ENCODE measurements at regions not wholly inside any gene's neighbourhood (a gene's known extent, or its start where the extent isn't known, plus 50 kb on each side); places are given as distances from the start of the nearest gene placed in this dataset.

DNA sequence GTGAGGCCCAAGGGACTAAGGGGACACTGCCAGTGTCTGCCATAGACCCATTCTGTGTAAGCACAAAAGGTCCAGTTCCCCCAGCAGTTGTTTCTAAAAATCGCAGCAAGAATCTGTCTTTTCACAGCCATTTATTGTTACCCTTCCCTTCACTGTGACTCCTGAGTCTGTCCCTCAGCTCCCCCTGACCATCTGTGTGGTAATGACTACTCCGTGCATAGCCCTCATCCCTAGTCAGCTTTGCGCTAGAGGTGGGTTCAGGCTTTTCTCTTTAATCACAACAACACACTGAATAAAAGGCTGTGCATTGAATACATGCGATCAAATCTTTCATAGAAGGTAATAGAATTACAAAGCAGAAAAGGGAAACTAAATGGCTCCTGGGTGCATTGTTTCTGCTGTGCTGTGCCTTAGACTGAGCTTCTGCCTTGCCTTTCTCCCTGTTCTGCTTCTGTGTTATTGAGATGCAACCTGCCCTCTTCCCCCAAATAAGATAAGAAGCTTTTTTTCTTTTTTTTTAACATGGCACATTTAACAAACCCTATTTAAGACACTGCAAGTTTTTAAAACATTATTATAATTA, 836.0 kb upstream of the CDH2 start:
- no peak for DNase-seq

DNA sequence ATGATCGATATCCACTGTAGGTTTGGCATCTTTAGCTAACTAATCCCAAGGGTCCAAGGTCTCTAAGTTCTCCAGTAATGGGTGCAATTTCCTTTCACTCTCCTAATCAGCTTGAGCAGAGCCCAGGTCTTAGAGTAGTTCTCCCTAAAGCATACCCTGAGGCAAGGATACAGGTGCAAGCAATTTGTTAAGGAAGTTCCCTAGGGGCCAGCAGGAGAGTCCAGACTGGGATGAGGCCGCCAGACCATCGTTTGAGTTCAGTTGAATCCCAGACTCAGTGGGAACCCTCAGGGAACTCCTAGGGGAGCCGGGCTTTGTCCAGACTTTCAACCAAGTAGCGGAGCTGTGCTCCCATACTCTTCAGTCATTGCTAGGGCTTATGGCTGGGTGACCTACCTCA, 835.4 kb upstream of the CDH2 start:
- no peak for DNase-seq

DNA sequence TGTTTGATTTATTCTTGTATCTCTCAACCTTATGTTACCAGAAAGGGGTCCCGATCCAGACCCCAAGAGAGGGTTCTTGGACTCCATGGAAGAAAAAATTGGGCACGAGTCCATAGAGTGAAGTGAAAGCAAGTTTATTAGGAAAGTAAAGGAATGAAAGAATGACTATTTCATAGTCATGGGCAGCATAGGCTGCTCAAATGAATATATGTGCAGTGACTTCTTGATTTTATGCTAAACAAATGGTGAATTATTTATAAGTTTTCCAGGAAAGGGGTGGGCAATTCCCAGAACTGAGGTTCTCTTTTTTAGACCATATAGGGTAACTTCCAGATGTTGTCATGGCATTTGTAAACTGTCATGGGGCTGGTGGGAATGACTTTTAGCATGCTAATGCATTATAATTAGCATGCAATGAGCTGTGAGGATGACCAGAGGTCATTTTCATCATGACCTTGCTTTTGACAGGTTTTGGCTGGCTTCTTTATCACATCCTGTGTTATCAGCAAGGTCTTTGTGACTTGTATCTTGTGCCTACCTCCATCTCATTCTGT, 832.4 kb upstream of the CDH2 start:
- DNase-seq = no peak

DNA sequence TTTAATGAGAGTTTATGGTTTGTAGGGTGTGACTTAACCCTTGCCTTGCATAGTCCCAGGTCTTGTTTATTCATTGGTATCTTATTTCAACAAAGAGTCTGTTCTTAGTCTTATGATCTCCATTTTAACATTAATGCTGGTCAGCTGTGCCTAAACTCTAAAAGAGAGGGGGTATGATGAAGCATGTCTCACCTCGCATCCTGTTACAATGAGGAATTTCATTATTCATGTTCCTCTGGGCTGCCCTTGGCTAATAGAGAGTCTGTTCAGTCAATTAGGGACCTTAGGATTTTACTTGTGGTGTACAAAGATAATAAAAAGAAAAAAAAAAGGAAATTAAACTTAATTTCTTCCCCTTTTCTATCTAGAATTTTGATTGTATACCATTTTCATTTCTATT, 831.9 kb upstream of the CDH2 start:
- DNase-seq = no peak

DNA sequence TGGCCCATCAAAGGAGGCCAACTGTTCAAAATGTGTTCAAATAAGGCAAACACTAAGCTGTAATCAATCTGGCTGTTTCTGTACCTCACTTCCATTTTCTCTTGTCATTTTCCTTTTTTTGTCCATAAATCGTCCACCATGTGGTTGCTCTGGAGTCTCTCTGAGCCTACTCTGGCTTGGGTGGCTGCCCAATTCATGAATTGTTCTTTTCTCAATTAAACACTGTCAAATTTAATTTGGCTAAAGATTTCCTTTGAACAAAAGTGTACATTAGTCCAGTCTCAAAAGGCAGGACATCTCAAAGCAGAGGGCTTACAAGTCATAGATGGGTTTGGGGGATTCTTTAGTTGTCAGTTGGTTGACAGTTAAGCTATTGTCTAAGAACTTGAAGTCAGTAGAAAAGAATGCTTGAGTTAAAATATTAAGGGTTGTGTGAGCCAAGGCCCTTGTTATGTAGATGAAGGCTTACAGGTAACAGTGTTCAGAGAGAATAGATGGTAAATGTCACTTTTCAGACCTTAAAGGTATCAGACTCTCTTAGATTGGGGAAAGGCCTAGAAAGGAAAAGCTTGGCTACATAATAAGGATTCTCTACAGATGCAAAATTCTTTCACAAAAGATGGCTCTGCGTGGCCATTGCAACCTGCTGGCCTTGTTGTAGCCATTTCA, 831.2 kb upstream of the CDH2 start:
- no peak for DNase-seq

DNA sequence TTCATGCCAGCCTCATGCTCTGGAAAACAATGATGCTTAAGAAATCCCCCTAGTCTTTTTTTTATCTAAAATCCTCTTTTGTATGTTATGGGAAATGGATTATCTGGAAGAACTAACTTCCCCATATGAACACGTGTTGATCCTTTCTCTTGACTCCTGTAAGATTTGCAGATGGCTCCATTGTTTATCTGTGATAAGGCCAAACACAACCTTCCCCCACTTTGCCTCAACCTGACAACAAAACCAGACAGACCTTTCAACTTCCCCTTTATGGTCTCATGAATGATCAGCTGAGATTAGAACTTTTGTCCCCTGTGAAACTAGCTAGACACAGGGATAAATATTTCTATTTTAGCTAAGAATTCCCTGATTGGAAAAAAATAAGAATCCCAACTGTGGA, 828.0 kb upstream of the CDH2 start:
- DNase-seq = no peak

DNA sequence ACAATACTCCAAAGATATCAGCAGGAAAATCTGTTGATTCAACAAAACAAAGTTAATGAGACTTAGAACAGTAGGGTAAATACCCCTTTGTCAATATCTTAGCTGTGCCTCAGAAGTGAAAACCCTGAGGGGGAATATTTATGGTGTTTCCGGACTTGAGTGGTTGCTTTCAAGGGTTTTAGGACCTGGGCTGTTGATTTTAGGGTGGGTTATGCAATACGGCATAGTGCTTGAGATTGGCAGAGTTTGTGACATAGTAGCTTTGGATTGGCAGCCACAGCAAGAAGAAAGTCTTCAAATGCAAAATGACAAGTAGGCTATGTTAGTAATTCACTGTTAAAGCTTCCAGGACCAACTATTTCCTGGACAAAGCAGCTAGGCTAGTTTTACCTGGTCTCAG, 826.3 kb upstream of the CDH2 start:
- no peak for DNase-seq

DNA sequence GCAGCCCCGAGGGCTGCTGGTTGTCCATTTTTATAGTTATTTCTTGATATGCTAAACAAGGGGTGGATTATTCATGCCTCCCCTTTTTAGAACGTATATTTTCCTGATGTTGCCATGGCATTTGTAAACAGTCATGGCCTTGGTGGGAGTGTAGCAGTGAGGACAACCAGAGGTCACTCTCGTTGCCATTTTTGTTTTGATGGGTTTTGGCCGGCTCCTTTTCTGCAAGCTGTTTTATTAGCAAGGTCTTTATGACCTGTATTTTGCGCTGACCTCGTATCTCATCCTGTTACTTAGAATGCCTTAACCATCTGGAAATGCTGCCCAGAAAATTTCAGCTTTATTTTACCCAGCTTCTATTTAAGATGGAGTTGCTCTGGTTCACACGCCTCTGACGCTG, 825.8 kb upstream of the CDH2 start:
- DNase-seq = no peak

DNA sequence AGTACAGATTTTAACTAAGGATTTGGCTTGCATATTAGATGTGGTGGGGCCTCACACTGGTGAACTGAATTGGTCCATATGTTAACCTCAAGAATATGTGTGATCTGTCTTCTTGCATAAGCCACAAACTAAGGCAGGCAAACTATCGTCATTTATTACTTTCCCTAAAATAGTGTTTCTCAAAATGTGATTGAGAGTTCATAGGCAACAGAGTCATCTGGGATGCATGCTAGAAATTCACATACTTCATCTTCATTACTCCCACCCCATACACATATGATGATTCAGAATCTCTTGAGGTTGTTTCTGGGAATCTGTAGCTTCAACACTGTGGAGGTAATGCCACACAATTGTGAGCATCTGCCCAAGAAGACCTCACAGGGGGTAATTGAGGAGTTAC, 822.8 kb upstream of the CDH2 start:
- DNase-seq = peak; percentile 93

DNA sequence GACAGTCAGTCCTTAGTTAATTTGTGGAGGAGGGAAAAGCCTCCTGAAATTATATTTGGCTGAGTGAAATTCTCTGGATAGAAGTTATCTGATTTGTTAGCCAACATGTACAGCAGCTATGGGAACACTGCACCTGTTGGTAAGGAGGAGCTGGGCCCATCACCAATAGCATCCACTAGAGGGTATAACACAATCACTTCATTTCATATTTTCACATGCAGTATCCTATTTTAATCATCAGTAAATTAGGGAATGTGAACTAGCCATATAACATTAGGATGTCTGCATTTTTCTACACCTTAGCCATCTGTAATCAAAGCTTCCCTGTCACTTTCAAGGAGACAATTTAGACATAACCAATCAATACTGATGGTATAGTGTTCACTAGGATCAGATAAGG, 818.4 kb upstream of the CDH2 start:
- DNase-seq = no peak

DNA sequence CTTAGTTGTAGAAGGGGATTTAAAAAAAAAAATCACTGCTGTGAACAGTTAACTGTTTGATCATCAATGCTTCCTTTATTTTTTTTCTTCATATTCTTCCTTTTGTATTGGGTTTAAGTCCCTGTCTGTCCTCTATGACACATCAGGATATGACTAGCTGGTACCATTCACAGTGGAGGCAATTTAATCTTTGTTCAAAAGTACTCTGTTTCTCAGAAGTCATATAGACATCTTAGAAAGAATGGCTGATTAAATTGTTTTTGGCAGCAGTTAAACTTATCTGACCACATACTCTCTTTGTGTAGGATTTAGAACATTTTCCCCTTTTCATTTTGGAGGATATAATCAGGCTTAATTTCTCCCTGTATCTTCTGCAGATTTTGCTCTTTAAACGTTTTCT, 807.8 kb upstream of the CDH2 start:
- peak; percentile 28 for DNase-seq

DNA sequence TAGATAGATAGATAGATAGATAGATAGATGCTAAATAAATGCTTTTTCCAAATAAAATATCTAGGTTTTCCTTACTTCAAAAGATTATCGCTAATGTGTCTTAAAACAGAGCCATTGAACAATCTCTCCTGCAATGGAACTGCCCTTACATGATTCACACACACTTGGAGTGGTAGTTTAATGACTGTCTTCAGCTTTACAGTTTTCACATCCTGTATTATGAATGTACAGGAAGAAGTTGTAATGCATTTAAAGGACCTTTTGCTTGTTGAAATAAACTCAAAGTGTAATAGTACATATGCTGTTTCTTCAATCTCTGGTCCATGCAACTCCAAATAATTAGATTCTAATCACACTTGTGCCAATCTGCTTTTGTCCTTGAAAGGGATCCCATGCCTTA, 797.6 kb upstream of the CDH2 start:
- DNase-seq = no peak

DNA sequence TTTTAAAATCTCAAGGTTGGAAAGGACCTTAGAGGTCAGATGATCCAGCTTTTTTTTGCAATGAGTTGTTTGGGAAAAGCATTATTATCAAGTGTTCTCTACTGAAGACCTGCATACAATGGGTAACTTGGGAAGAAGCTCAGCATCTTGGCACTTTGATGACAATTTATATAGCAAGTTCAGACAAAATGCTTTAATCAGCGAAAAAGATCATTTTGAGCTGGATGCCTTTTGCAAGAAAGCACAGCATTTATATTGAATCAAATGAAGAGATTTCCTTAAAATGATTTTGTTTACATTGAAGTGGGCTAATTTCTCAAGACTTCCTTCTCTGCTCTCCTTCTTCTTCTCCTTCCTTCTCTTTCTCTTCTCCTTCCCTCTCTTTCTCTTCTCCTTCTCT, 796.4 kb upstream of the CDH2 start:
- no peak for DNase-seq

DNA sequence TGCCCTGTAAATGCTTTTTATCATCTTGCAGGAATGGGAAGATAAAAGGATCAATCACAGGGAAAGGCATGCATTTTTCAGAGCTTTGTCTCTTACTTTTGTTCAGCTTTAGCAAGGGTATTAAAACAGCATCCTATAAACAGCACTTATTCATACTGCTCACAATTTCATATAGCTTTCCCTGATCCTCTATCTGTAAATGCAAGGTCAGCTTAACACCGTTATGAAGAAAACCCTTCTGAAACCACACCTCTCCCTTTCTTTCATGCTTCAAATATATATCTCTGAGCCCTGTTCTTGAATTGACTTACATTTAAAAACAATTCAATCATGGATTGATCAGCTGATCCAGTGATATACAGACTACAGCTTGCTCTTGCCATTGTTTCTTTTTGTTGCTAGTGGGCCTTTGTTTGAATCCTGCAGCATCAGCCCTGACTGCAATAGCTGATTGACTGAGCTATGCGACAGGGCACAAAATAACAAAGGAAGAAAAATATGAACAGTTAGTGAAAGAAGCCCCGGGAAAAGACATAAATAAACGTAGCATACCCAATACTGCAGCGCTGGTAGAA, 795.5 kb upstream of the CDH2 start:
- DNase-seq = no peak

DNA sequence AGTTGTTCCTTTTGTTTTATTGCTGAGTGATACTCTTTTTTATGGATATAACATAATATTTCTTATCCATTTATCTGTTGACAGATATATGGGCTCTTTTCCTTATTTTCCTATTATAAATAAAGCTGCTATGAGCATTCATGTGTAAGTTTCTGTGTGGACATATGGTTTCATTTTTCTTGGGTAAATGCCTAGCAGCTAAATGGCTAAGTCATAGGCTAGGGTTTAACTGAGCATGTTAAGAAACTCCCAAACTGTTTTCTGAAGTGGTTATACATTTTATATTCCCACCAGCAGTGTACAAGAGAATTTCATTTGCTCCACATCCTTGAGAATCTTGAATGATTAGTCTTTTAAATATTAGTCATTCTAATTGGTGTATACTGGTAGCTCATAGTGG, 786.6 kb upstream of the CDH2 start:
- DNase-seq = peak; percentile 90

DNA sequence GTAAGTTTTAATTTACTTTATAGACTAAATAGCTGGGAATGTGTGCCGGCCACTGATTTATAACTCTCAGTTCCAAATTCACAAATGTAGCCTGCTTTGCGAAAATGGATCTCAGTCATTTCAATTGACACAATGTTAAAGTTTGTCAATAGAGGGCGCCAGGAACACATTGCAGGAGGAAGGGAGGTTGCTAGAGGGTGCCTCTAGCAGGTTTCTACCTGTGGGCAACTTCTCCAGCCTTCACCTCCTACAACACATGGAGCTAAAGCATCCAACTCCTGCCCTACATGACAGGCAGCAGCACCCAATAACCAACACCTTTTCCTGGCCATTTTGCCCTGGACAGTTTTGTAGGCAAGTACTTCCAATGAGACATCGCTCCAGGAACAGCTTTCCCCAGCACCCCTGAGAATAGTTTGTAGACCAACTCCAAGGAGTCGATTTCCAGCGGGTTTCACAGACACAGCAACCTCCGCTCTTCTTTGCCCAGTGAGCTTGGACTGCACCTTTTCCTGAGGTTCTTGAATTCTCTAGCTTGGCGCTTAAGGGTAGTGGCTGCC, 784.8 kb upstream of the CDH2 start:
- peak; percentile 21 for DNase-seq

DNA sequence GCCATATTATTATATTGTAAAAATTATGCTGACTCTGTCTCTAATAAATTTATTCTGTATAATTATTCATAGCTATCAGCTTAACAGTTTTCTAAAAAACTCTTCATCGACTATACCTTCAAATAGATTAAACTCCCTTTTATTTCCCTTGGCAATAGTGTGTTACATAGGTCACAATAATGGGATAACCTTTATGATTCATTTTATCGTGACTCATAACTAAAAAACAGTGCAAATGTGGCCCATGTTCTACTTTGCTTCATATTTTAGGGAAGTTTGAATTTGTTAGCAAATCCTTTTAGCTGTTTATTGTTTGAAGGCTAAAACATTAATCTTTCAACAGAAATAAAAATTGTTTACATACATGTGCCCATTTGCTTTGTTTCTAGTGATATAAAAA, 783.2 kb upstream of the CDH2 start:
- peak; percentile 23 for DNase-seq

DNA sequence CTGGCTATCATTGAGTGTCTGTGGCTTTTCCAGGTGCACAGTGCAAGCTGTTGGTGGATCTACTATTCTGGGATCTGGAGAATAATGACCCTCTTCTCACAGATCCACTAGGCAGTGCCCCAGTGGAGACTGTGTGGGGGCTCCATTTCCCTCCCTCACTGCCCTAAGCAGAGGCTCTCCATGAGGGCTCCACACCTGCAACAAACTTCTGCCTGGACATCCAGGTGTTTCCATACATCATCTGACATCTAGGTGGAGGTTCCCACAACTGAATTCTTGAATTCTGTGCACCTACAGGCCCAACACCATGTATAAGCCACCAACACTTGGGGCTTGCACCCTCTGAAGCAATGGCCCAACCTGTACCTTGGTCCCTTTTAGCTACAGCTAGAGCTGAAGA, 775.4 kb upstream of the CDH2 start:
- no peak for DNase-seq

DNA sequence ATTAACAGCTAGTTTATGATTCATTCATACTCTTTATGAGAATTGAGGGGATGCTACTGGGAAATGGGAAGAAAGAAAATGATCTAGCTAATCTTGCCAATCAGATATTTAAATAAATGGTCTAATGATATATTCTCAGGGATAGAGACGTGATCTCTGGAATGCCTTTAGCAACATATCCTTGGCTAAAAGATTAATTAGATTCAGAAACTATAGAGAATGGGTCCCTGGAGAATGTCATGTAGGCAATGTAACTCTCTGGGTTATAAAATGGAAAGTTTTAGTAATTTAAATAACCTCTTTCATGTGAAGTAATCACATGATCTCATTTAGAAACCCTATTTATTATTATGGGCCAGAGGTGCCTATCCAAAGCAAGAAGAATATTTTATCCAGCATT, 771.0 kb upstream of the CDH2 start:
- no peak for DNase-seq

DNA sequence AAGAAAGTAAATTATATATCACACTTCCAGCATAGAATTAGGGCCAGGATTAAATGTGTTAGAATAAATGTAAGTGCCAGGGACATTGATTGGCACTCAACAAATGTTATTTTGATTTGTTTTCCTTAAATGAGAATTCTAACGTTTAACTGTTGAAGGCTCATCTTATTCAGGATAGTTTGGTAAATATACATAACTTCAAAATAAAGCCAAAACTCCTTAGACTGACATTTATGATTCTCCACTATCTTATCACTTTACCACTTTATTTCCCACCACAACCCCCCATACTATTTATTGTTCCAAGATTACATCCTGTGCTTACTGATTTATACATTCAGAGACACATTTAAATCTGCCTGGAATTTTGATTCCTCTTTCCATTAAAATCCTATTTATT, 769.5 kb upstream of the CDH2 start:
- no peak for DNase-seq

DNA sequence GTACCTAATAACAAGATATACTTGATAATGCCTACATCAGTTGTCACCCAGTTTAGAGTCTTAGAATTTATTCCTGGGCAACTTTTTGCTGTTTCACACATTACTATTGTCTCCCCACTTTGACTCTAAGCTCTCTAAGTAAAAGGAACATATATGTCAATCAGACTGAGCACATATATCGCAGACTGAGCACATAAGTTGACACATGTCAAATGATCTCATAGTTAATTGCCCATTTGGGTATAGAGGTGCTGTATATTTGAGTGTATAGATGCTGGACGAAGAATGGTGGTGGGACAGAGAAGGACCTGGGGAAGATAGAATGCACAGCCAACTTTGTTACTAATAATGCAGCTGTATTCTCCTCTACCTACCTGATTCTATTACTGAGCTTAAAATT, 746.0 kb upstream of the CDH2 start:
- no peak for DNase-seq

DNA sequence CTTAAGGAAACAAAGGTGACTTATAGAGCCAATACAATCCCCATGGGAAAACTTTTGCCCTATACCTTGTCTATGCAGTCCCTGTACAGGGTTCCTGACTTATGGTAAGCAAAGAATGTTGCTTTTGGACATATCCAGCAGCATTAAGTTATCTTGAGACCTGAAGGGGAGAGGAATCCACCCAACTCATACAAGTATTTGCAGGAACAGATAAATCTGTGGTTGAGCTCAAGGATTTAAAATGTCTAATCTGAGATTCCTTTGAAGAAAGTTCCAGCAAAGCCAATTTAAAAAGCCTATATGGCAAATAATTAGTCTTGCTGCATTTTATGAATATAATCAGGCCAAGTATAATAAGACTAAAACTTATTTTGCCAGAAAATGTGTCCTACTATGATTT, 739.5 kb upstream of the CDH2 start:
- DNase-seq = peak; percentile 16

DNA sequence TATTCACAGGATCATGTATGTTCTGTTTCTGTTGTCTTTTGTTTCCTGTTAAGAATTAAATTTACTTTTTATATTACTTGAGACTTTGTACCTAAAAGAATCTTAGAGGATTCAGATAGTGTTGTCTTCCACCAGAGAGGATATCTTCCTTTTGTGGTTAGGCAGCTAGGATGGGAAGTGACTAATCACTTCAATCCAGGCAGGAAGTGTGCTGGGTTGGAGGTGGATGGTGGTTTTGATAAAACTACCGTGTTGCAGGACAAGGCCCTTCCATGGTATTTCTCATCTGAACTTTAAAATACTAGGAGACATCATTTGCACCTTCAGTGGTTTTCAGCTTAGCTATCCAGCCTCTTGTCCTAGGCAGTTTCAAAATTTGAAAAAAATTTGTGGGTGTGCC, 728.6 kb upstream of the CDH2 start:
- peak; percentile 62 for DNase-seq

DNA sequence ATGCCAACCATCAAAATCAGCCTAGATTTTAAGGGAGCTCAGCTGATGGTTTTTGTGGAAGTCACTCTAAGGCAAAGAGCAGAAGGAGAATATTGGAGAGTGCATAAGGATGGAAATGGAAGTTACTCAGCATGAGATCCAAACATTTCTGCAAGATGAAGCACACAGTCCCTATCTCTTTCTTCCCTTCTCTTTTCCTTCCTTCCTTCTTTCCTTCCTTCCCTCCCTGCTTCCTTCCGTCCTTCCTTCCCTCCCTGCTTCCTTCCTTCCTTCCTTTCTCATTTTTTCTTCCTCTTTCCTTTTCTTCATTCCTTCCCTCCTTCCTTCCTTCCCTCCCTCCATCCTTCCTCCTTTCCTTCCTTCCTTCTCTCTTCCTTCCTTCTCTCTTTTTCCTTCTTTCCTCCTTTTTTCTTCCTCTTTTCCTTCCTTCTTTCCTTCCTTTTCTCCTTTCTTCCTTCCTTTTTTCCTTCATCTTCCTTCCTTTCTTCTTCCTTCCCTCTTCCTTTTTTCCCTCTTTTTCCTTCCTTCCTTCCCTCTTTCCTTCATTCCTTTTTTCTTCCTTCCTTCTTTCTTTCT, 727.9 kb upstream of the CDH2 start:
- no peak for DNase-seq
